ENCODE measurements at regions not wholly inside any gene's neighbourhood (a gene's known extent, or its start where the extent isn't known, plus 50 kb on each side); places are given as distances from the start of the nearest gene placed in this dataset.
"Not testable (repeated sequence)": the region's sequence is repeated elsewhere in the genome, so short reads cannot be mapped to it uniquely, and the experiment has no call there.

DNA sequence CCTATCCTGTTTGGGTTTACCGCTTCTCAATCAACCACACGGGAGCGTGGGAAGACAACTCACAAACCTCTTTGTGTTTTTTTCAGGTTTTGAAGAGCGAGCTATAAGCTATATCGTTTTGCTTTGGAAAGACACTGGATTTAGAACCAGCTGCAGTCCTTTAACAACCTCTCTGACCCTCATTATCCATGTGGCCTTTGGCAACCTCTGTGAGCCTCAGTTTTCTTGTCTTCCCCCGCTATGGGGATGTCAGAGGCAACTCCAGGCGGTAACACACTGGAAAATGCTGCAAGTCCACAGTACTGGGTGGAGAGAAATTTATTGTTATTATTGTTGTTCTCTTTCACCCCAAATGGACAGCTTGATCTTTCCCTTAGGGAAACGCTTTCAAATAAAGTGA lies 100.0 kb downstream of the ETS2 start:
- no peak for DNase-seq

DNA sequence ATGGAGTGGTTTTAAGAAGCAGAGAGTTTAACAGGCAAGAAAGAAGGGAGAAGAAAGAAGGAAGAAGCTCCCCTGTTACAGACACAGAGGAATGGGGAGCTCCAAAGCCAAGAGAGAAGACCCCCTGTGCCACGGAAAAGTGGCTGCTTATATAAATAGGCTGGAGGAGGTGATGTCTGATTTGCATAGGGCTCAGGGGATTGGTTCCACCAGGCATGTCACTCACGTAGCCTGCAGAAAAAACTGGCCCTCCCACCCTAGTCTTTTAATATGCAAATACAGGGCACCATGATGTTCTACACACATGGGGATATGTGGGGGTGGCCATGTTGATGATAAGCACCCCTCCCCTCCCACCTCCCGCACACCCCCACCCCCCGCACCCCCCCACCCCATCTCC lies 99.6 kb downstream of the ETS2 start:
- DNase-seq: no peak

DNA sequence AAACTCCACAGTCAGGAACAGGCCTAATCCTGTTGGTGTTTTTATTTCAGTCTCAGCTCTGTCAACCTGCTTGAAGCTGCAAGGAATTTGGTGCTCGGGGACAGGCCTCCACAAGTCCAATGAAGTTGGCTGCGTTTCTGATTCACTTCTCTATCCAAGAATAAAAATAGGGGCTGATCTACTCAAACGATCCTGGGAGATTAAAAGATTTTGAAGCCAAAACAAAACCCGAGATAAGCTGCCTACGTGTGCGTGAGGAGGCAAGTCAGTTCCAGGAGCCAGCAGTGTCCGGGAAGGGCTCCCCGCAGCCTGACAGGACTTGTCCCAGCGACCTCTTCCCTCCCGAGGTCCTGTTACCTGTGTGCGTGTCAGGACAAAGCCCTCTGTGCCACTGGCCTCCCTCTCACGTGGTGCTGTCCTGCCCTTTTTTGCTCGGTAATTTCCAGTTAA lies 98.0 kb downstream of the ETS2 start:
- DNase-seq: no peak

DNA sequence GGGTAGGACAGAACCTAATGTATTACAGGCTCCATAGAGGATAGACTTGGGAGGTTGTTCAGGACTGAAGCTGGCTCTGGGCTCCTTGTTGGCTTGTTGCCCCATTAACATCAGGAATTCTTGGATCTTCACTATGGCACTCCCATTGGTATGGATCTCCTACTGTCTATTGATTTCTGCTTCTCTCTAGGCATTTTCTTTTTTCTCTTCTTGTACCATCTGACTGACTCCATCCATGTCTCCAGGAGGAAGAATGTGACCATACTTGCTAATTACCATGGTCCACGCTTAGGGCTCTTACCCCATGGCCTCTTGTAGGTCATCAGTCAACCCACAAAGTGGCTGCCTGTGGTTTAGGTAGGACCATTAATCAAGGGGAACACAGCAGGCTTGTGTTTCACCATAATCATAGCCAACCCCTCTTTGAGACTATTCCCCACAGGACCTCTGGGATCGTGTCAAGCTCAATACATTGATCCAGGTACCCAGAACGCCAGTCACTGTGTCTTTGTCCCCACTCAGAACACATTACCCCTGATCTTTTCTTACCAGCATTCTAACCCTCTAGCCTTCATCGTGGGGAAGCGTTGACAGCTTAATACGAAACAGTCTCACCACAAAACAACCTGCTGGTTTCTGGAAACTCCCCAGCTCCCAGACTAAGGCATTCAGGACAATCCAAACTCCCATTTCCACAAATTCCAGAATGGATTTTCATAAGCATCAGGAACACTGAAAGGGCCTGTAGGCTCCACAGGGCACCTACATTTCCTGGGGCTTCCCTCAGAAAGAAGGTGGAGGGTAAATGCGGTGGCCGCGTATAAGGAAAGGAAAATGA lies 97.1 kb downstream of the ETS2 start:
- no peak for DNase-seq

DNA sequence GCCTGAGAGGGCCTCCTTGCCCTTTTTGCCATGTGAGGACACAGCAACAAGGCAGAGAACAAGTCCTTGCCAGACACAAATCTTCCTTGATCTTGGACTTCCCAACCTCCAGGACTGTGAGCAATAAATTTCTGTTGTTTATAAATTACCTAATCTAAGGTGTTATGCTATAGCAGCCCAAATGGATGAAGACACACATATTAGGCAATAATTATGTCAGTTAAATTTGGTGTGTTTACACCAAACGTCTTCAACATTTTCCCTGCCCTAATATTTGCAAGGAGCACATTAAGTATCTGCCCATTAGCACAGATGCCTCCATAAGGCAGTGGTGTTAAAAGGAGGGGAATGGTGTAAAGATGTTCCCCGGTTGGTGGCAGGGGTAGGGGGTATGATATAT lies 94.8 kb downstream of the ETS2 start:
- DNase-seq: no peak

DNA sequence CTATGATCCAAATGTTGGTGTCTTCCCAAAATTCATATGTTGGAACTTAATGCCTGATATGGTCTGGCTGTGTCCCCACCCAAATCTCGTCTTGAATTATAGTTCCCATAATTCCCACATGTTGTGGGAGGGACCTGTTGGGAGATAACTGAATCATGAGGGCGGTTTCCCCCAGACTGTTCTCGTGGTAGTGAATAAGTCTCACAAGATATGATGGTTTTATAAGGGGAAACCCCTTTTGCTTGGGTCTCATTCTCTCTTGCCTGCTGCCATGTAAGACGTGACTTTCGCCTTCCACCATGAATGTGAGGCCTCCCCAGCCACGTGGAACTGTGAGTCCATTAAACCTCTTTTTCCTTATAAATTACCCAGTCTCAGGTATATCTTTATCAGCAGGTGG lies 94.3 kb downstream of the ETS2 start:
- DNase-seq: not testable (repeated sequence)

DNA sequence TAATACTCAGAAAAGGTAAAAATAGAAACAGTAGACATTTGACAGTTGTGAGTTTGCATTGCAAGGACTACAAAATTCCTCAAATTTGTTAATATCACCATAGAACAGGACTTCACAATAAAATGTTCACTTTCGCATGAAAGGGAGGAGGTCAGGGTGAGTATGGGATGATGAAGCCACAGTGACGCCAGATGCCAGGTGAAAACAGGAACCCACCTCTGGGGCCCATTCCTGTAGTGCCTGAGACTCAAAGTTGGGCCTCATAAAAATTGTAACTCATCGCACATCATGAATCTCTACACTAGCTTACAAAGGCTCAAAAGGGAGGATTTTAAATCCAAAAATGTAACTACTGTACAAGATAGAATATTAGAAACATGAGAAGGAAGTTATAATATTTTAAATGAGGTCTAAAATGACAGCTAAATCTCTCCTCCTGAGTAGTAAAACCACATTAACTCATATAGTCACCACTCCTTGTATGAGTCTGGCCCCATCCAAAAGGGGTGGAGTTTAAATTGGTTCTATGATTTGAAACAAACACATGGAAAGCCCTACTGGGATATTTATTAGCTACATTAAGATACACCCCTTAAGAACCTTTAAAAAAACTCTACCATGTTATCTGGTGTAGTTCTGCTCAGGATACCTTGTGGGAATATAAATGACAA lies 93.7 kb downstream of the ETS2 start:
- no peak for DNase-seq

DNA sequence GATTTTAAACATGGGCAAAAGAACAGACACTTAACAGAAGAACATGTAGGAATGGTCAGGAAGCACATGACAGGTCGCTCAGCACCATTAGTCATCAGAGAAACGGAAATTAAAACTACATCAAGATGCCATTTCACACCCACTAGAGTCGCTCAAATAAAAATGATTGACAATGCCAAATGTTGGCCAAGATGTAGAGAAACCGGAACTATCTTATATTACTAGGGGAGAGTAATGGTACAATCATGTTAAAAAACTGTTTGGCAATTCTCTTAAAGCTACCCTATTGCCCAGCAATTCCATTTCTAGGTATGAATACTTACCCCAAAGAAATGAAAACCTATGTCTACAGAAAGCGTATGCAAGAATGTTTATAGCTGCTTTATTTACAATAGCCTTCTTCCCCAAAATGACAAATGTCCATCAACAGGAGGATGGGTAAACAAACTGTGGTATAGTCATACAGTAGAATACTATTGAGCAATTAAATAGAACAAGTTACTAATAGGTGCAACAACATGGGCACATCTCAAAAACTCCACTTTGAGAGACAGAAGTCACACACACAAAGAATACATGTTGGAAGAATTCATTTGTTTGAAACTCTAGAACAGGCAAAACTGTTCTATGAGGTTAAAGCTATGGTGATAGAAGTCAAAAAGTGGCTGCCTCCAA lies 92.8 kb downstream of the ETS2 start:
- no peak for DNase-seq

DNA sequence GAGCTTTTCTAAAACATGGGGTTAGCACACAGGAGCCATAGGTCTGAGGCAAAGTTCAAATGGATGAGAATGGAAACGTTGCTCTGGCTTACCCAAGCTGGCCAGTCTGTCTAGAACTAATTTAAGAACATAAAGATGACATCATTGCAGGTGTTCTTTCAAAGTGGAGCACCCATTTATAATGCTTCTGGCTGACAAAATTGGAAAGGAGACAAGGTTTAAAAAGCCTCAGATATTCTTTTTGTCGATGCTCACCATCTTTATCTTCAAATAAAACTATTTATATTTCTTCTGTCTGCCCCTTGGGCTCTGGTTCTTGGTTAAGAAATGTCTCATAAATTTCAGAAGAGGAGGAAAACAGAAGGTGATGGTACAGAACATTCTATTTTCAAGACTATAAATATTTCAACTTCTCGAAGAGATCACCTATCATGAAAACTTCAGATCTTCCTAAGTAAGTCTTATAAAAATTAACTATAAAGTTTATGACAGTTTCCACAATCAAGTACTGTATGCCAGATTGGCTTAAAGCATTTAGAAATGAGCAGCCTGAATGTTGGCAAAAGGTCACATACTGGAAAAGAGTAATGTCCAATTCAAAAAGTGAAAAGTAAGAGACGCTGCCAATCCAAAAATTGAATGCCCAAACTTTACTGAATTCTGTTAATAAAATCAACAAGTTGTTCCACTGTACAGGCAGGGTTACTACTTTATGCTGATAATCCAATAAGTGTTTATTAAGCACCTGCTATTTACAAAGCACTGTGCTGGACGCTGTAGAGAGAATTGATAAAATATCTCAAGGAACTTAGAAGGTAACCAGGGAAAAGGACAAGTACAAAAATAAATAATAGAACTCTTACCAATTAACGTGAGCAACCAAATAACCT lies 92.0 kb downstream of the ETS2 start:
- no peak for DNase-seq

DNA sequence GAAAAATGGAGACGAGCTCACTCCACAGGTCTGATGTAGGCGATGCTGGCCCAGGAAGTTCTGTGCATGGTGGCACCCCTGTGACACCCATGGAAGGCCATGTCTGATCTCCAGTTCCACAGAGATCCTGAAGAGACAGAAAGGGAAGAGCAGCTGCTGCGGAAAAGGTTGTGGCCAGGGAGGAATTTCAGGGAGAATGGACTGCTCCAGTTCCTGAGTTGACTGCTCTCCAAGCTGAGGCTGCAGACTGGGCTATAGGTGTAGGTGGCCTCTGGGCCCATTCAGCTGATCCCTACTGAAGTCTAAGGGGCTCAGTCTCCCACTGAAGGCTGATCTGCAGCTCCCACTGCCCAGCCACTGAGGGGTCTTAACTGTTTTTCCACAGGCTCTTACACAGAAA lies 89.2 kb downstream of the ETS2 start:
- DNase-seq: no peak

DNA sequence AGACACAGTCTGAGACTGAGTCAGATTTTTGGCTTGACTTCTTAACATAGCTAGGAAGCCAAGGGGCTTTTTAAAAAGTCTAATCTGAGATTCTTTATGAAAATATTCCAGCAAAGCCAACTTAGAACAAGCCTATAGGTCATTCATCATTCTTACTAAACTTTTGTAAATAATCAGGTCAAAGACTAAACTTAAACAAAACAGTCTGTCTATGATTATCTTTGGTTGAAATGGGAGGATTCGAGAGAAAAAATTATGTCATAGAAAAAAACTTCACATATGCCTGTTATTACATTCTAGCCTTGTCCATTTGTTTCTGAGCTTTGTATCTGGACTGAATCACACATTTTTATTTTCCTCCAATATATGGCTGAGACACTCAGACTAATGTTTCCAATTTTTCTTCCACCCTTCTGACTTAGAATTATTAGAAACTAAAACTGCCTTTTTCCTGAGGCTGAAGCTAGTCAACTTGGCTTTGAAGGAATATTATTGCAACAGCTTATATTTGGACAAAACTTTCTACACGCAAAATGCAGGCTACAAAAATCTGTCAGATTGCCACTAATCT lies 83.3 kb downstream of the ETS2 start:
- no peak for DNase-seq

DNA sequence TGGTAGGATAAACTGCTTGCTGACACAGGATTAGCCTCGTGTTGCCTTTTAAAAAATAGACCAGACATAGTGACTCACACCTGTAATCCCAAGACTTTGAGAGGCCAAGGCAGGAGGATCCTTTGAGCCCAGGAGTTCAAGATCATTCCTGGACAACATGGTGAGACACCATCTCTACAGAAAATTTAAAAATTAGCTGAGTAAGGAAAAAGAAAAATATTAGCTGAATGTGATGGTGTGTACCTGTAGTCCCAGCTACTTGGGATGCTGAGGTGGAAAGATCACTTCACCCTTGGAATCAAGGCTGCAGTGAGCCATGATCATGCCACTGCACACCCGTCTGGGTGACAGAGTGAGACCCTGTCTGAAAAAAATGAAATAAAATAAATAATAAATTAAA lies 82.0 kb downstream of the ETS2 start:
- no peak for DNase-seq

DNA sequence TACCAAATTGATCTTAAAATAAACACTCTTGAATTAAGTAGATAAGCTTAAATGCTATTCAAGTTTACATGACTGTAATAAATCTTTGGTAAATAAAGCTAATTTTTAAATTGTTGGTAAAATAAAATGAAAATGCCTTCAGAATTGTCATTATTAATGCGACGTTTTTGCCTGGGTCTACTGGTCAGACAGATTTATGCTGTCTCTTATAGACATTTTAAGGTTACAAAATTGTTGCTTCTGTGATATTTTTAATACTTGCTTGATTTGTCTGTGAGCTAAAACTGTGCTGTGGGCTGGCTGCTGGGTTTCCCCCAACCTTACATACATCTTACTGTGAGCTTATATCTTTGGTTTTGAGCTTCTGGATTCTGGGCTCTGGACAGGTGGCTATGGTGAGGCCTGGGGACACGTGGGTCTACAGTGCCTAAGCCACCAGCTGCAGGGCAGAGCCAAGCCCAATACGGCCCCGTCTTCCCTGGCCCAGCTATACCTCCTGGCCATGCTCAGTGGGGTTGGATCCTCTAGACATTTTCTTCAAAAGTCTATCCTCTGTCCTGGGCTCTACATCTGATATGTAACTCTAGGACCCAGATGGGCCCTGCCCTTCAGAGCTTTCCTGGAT lies 81.4 kb downstream of the ETS2 start:
- DNase-seq: no peak

DNA sequence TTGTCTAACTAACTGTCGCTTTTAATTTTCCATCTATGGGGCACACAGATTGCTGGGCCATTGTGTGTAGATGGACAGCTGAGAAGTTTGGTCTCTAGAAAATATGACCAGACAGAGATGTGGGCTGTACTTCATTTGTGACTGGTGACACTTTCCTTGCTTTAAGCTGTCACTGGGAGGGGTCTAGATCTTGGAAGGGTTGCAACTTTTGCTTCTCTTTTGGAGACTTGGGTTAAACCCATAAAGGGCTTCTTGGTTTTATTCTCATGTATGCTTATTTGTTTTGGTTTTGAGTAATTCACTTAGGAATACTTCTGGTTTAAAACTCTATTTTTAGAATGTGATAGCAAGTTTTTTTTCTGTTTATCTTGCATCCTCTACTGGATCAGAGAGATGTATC lies 80.2 kb downstream of the ETS2 start:
- no peak for DNase-seq

DNA sequence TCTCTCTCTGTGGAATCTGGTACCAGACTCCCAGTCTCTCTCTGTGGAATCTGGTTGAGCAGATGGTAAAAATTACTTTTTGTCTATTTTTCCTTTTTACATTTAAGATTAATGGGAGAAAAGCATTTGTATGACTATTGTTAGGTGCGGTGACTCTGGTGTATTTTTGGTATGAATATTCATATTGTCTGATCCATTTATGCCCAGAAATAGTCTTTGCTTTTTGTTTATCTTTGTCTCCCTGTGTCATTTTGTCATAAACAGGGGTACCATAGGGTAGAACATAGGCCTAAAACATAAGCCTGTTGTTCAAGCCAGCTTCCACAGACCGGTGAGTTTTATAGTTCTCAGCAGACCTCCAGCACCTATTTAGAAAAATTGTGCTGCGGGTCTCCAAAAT lies 78.7 kb downstream of the ETS2 start:
- no peak for DNase-seq

DNA sequence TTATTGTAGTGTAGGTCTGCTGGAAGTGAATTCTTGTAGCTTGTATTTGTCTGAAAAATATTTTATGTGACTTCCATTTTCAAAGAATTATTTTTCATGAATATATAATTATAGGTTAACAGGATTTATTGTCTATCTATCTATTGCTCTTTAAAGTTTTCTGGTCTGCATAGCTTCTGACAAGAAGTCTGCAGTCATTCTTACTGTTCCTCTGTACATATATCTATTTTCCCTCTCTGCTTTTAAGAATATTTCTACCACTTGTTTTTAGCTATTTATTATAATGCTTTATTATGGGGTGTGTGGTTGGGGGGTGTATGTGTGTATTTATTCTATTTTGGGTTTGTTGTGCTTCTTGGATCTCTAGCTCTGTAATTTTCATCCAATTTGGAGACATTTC lies 77.4 kb downstream of the ETS2 start:
- no peak for DNase-seq

DNA sequence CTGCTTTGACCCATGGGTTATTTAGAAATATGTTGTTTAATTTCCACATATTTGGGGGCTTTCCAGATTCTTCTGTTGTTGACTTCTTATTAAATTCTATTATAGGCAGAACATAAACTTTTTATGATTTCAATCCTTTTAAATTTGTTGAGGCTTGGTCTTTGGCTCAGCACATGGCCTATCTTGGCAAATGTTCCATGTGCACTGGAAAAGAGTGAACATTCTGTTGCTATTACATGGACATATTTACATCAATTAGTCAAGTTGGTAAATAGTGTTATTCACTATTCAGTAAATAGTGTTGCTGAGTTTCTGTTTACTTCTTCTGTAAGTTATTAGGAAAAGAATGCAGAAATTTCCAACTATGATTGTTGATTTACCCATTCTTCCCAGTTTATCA lies 75.4 kb downstream of the ETS2 start:
- DNase-seq: no peak

DNA sequence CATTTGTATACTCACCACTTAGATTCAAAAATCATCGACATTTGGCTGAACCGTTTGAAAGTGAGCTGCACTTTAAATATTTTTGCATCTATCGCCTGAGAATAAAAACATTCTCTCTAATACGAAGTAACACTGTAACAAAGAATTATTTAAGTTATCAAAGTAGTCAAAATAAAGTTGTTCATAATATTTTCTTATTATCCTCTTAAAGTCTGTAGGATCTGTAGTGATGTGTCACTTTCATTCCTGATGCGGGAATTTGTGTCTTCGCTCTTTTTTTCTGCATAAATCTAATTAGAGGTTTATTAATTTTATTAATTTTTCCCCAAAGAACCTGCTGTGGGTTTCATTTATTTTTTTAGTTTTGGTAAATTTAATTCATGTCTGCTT lies 74.8 kb downstream of the ETS2 start:
- DNase-seq: no peak

DNA sequence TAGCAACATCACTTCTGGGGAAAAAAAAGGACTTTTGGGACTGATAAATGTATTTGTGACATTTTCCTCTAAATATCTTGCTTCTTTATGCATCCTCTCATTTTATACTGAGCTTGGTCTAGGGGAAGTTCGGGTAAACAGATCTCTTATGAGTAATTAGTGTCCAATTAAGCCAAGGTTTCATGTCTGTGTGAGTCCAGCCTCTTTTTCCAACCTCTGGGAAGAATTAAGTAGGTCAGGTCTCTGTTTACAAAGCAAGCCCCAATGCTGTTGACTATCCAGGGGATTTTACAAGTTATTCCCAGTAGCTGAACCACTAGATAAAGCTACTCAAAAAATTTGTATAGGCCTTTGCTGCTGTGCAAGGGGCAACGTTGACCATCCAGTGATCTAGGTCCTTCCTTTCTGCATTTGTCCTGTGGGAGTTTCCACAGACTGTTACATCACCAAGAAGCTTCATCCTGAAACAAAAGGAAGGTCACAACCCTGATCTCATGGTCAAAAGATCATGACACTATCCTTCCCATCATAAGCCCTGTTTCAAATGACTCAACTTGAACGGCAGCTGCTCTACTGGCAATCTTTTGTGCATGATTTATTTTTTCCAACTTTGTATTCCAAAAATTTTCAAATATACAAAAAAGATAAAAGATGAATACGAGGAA lies 74.3 kb downstream of the ETS2 start:
- no peak for DNase-seq

DNA sequence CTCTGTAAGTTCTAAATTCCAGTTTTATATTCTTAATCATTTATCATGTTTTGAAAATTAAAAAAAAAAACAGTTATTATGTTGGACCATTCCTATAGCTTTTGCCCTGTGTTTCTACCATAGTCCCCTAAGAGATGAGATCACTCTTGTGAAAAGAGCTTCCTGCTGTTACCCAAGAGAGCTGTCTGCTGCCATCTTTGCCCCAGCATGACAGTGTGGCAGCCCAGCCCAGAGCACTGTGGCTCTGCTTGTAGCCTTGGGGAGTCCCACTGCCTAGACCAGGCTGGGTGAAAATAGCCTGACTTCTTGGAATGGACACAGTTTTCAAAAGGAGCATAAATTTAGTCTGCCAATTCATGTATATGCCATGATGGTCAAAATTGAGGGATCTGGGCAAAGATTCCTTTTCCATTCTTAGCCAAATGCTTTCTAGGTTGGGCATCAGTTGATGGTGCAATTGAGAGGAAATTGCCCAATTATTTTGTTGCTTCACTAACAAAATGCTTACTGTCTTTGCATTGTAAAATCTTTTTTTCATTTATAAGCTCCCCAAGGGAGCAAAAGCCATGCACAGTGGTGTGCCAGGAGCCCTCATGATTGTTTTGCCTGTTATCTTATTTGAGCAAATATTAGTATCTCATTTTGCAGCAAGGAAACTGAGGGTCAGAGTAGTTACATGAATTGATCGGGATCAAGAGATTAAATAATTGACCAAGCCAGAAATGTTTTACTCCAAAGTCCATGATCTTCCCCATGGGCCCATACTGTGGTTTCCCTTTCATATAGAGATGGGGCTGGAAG lies 72.8 kb downstream of the ETS2 start:
- no peak for DNase-seq

Data from NCI-H524 (cell line).